Heart right ventricle (tissue), 16 donors: ENCODE measurements at regions not wholly inside any gene's neighbourhood (a gene's known extent, or its start where the extent isn't known, plus 50 kb on each side); places are given as distances from the start of the nearest gene placed in this dataset.

Source experiments
- ATAC-seq, 8 donors: fragments of 200-7000 bp; cut with Tn5 transposase; one replicate each; pipeline ENCODE4 v1.9.1; 2020; ENCODE audit warnings: mild to moderate bottlenecking in 8 of 8, moderate library complexity in 8 of 8, moderate number of reproducible peaks in 1 of 8
- DNase-seq, 2 donors: peaks; one replicate each; pipeline ENCODE4 v3.0.0-alpha.2; 2020
- H3K27ac ChIP-seq, 10 donors: fragments of 200-600 bp; sonication (generic) in 2 of 10; one replicate each; pipeline versions ENCODE4 v1.5.0 to v1.8.0; 2020 to 2022; ENCODE audit warnings: mild to moderate bottlenecking in 3 of 10
- H3K27me3 ChIP-seq, 7 donors: fragments of 200-600 bp; one replicate each; pipeline ENCODE4 v1.8.0; 2021 to 2022; ENCODE audit warnings: mild to moderate bottlenecking in 2 of 7
- H3K36me3 ChIP-seq, 9 donors: fragments of 200-600 bp; sonication (generic) in 1 of 9; one replicate each; pipeline versions ENCODE4 v1.5.0 to v1.8.0; 2020 to 2022; ENCODE audit warnings: mild to moderate bottlenecking in 2 of 9
- H3K4me1 ChIP-seq, 9 donors: fragments of 200-600 bp; sonication (generic) in 1 of 9; one replicate each; pipeline versions ENCODE4 v1.5.0 to v1.8.0; 2020 to 2022; ENCODE audit warnings: mild to moderate bottlenecking in 4 of 9
- H3K4me3 ChIP-seq, 10 donors: fragments of 200-600 bp; sonication (generic) in 2 of 10; one replicate each; pipeline versions ENCODE4 v1.5.0 to v1.8.0; 2020 to 2022; ENCODE audit warnings: mild to moderate bottlenecking in 7 of 10, moderate library complexity in 2 of 10
- H3K9me3 ChIP-seq, 11 donors: fragments of 200-600 bp in 10 of 11; sonication (generic) in 2 of 11; one replicate each; pipeline versions ENCODE4 v1.5.0 to v1.8.0; 2013 to 2022; ENCODE audit warnings: mild to moderate bottlenecking in 2 of 11, control low read depth in 1 of 11, moderate library complexity in 1 of 11
- WGBS, 2 donors: extraction: QIAGEN DNeasy Blood & Tissue Kit; methylation state at CpG; one replicate each; pipeline ENCODE4 v1.1.7; 2013; ENCODE audit warnings: inconsistent platforms in 1 of 2; 5-methylcytosine and 5-hydroxymethylcytosine counted together
- intact Hi-C, 10 donors: fragments of 100-400 bp; cut with DNase I; formaldehyde crosslinking; loops; one replicate each; pipeline versions ENCODE4 v1.11.1 to v1.14.2; 2022
- TF ChIP-seq, protein P1 (sequence below), 9 donors: fragments of 200-600 bp; sonication (generic) in 2 of 9; IDR thresholded peaks; one replicate each; pipeline versions ENCODE4 v1.5.0 to v1.8.0; 2021 to 2022; ENCODE audit warnings: antibody characterized with exemption in 9 of 9, mild to moderate bottlenecking in 5 of 9, moderate library complexity in 1 of 9
- donor health status: Arrhythmogenic right ventricular cardiomyopathy.
- donor health status: ischemic (EF 13 %, LVEDD 7.1; RV severe dilation, severe dysfunction).
- donor health status: healthy with polysubstance abuse.
- donor health status: DM: no; HTN: yes; CAD: no.
- donor health status: DM: no; HTN: no; CAD: no.
- donor health status: ischemic (EF 25% LVEDD 6.9; RV normal size, moderate dysfunction).
- donor health status: ischemic (EF 25% LVEDD 5.7; RV mildly dilated, moderate dysfunction).
- donor health status: healthy.
- donor health status: DM: yes; HTN: yes; CAD: no.
- donor health status: Ischemic cardiomyopathy.
- donor health status: ischemic (EF 35%, LVEDD 5.7; RV mildly dilated, moderate dysfunction).
- donor health status: nonischemic (EF 11% LVEDD 7.7; RV severe dilation, severe dysfunction).
- donor health status: DM: yes; HTN: yes; CAD: no.
- donor health status: PGD.
- donor health status: ischemic (EF 29% LVEDD 5.4; RV normal size, mild dysfunction).
- donor health status: nonischemic (EF 23%, LVEDD 6.1; RV moderate dilation, normal function).

GRCh38 chr4:184900184-184900583 lies 74.4 kb upstream of the ACSL1 start:
- DNase-seq (no peak), ATAC-seq (no peak)
- no peak overlapping the region for H3K4me3 ChIP-seq
- H3K36me3 ChIP-seq: no peaks in the 10 kb centered on the region
- TF ChIP-seq, protein P1, sequence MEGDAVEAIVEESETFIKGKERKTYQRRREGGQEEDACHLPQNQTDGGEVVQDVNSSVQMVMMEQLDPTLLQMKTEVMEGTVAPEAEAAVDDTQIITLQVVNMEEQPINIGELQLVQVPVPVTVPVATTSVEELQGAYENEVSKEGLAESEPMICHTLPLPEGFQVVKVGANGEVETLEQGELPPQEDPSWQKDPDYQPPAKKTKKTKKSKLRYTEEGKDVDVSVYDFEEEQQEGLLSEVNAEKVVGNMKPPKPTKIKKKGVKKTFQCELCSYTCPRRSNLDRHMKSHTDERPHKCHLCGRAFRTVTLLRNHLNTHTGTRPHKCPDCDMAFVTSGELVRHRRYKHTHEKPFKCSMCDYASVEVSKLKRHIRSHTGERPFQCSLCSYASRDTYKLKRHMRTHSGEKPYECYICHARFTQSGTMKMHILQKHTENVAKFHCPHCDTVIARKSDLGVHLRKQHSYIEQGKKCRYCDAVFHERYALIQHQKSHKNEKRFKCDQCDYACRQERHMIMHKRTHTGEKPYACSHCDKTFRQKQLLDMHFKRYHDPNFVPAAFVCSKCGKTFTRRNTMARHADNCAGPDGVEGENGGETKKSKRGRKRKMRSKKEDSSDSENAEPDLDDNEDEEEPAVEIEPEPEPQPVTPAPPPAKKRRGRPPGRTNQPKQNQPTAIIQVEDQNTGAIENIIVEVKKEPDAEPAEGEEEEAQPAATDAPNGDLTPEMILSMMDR (IDR thresholded peaks at IDR 0.05): no peak
- 92 to 95% methylated on average over 6 of the region's 6 CpGs for WGBS, 2 donors
- intact Hi-C loops: loop anchor here in 2 of 10 donors (10.0 kb wide), 1 partner anchor 155 kb away; no protein-coding TSS in a partner anchor
- no peak overlapping the region for H3K27ac ChIP-seq
- H3K4me1 ChIP-seq: peaks cover 0 to 39% (median under 1%) of the 10 kb centered on the region in 9 donors
- H3K27me3 ChIP-seq: peaks cover 0 to 8% (median 0%) of the 10 kb centered on the region in 7 donors
- no peaks in the 10 kb centered on the region for H3K9me3 ChIP-seq

- DNase-seq: no peak
- WGBS, 2 donors: 86 to 88% methylated on average over 2 of the region's 2 CpGs
- Histone ChIP-seq H3K27me3 (no peaks in the 10 kb centered on the region), H3K4me1 (peaks cover 0 to 20% (median 0%) of the 10 kb centered on the region in 9 donors), H3K27ac (no peak overlapping the region), H3K36me3 (no peaks in the 10 kb centered on the region), H3K9me3 (no peaks in the 10 kb centered on the region), H3K4me3 (no peak overlapping the region)
- intact Hi-C loops: loop anchor here in 2 of 10 donors (10.0 kb wide), 1 partner anchor 158 kb away; no protein-coding TSS in a partner anchor
- ATAC-seq: no peak
- TF ChIP-seq, protein P1 (IDR thresholded peaks at IDR 0.05): no peak
Observed at GRCh38 chr4:184902550-184902949, 76.8 kb upstream of the ACSL1 start.

DNA sequence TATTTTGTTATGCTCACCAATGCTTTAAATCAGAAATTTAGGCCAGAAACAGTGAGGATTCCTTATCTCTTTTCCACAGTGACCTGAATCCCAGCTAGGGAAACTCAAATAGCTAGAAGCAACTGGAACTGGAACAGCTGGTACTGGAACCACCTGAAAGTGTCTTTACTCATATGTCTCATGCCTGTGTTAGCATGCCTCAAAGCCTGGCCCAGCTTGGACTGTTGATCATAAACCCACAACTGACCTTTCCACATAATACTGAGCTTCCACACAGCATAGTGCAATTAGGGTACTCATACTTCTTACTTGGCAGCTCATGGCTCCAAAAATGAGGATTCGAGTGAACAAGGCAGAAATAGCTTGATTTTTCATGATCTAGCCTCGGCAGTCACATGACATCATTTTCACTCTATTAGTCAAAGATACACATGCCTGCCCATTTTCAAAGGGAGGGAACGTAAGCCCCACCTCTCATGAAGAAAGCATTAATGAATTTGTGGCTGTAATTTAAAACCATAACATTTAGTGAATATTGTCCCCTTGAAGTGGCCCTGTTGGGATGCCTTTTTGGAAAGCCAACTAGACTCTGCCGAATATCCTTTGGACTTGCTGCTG lies 80.8 kb upstream of the ACSL1 start:
- Histone ChIP-seq H3K36me3 (no peaks in the 10 kb centered on the region), H3K27ac (no peak overlapping the region), H3K4me1 (peaks cover 0 to 5% (median 0%) of the 10 kb centered on the region in 9 donors), H3K27me3 (no peaks in the 10 kb centered on the region), H3K4me3 (no peak overlapping the region), H3K9me3 (peaks cover 0 to 3% (median 0%) of the 10 kb centered on the region in 11 donors)
- 78 to 89% methylated on average over 4 of the region's 4 CpGs for WGBS, 2 donors
- no peak for DNase-seq
- intact Hi-C loops: loop anchor here in 2 of 10 donors (10.0 kb wide), 1 partner anchor 162 kb away; no protein-coding TSS in a partner anchor
- TF ChIP-seq, protein P1 (IDR thresholded peaks at IDR 0.05): no peak
- no peak for ATAC-seq

- 86 to 97% methylated on average over 1 of the region's 1 CpG for WGBS, 2 donors
- intact Hi-C loops: loop anchor here in 2 of 10 donors (10.0 kb wide), 1 partner anchor 162 kb away; no protein-coding TSS in a partner anchor
Observed at GRCh38 chr4:184907216-184907615, 81.4 kb upstream of the ACSL1 start.

More at GRCh38 chr4:184907216-184907615, 81.4 kb upstream of the ACSL1 start:
- Histone ChIP-seq H3K27me3 (no peaks in the 10 kb centered on the region), H3K36me3 (no peaks in the 10 kb centered on the region), H3K4me3 (no peak overlapping the region), H3K9me3 (peaks cover 0 to 9% (median 3%) of the 10 kb centered on the region in 11 donors), H3K4me1 (peaks cover 0 to 6% (median 0%) of the 10 kb centered on the region in 9 donors), H3K27ac (no peak overlapping the region)
- TF ChIP-seq, protein P1 (IDR thresholded peaks at IDR 0.05): peak in 3 of 9 donors; percentile 3 to 14 (median 13)
- DNase-seq: no peak
- no peak for ATAC-seq
